K562 (cell line): ENCODE measurements at regions not wholly inside any gene's neighbourhood (a gene's known extent, or its start where the extent isn't known, plus 50 kb on each side); places are given as distances from the start of the nearest gene placed in this dataset.

ENCODE experiments used
- CHD1 ChIP-seq: fragments of 200-600 bp; sonication (generic); IDR thresholded peaks from one replicate; pipeline ENCODE4 v1.6.1; 2012; ENCODE audit warnings: mild to moderate bottlenecking, moderate library complexity, low read length, inconsistent platforms
- FOXK1 ChIP-seq: sonication (generic); formaldehyde crosslinking; IDR thresholded peaks from 2 replicates; pipeline ENCODE4 v1.8.0; 2022; ENCODE audit warnings: missing genetic modification reagents, mild to moderate bottlenecking, borderline replicate concordance
- HNRNPLL ChIP-seq: fragments of 200-400 bp; formaldehyde crosslinking; IDR thresholded peaks from 2 replicates; pipeline ENCODE4 v1.6.1; 2017; ENCODE audit warnings: low read length, low read depth, mild to moderate bottlenecking; ENCODE audit not compliant: poor library complexity, severe bottlenecking
- KDM5B ChIP-seq: fragments of 200-600 bp; sonication (generic); IDR thresholded peaks from 2 replicates; pipeline ENCODE4 v1.6.1; 2012; ENCODE audit warnings: low read depth, mild to moderate bottlenecking, moderate library complexity, low read length, control low read depth, inconsistent platforms; ENCODE audit not compliant: insufficient replicate concordance
- MAZ ChIP-seq, 2 experiments: fragments of 450-650 bp in 1 of 2; sonication (generic) in 1 of 2; formaldehyde crosslinking; IDR thresholded peaks in 1 of 2; conservative IDR thresholded peaks in 1 of 2; 2 replicates each; pipeline versions ENCODE4 v1.4.0 to v1.5.0; 2020; ENCODE audit warnings: mild to moderate bottlenecking in 1 of 2, missing genetic modification reagents in 1 of 2
- RBFOX2 ChIP-seq: fragments of 200-400 bp; formaldehyde crosslinking; IDR thresholded peaks from 2 replicates; pipeline ENCODE4 v1.6.1; 2017; ENCODE audit warnings: low read depth, mild to moderate bottlenecking, low read length, moderate library complexity
- ZNF507 ChIP-seq: conservative IDR thresholded peaks from 2 replicates; pipeline ENCODE4 v1.6.1; 2017; ENCODE audit warnings: missing genetic modification characterization, missing compliant biosample characterization
- ZNF76 ChIP-seq: fragments of 250-450 bp; sonication (Bioruptor Pico); IDR thresholded peaks from 2 replicates; pipeline ENCODE4 v1.4.0; 2020; ENCODE audit warnings: mild to moderate bottlenecking, moderate library complexity, borderline replicate concordance
- TF ChIP-seq, protein P1 (sequence below), 2 experiments: fragments of 450-650 bp; formaldehyde crosslinking in 1 of 2; IDR thresholded peaks; 2 replicates each; pipeline versions ENCODE4 v1.4.0 to v1.6.1; 2014 to 2020; ENCODE audit warnings: mild to moderate bottlenecking in 2 of 2, borderline replicate concordance in 1 of 2, low read depth in 1 of 2
- TF ChIP-seq, protein P2 (sequence below): sonication (generic); formaldehyde crosslinking; IDR thresholded peaks from 2 replicates; pipeline ENCODE4 v1.9.0; 2022; ENCODE audit warnings: mild to moderate bottlenecking, missing genetic modification reagents

GRCh38 chr11:116276051-116277044 lies 496.4 kb downstream of the BUD13 start (continued):
- peak; percentile 48 to 59; a peak in 3 of 4 replicates for TF ChIP-seq MAZ (CRISPR knock-in tag; conservative IDR thresholded peaks at IDR 0.05 in 1 of 2, IDR thresholded peaks at IDR 0.05 in 1 of 2)
- TF ChIP-seq KDM5B: no peak
- TF ChIP-seq HNRNPLL: no peak
- no peak for TF ChIP-seq ZNF507 (tag)
- TF ChIP-seq CHD1: no peak
- TF ChIP-seq, protein P1, sequence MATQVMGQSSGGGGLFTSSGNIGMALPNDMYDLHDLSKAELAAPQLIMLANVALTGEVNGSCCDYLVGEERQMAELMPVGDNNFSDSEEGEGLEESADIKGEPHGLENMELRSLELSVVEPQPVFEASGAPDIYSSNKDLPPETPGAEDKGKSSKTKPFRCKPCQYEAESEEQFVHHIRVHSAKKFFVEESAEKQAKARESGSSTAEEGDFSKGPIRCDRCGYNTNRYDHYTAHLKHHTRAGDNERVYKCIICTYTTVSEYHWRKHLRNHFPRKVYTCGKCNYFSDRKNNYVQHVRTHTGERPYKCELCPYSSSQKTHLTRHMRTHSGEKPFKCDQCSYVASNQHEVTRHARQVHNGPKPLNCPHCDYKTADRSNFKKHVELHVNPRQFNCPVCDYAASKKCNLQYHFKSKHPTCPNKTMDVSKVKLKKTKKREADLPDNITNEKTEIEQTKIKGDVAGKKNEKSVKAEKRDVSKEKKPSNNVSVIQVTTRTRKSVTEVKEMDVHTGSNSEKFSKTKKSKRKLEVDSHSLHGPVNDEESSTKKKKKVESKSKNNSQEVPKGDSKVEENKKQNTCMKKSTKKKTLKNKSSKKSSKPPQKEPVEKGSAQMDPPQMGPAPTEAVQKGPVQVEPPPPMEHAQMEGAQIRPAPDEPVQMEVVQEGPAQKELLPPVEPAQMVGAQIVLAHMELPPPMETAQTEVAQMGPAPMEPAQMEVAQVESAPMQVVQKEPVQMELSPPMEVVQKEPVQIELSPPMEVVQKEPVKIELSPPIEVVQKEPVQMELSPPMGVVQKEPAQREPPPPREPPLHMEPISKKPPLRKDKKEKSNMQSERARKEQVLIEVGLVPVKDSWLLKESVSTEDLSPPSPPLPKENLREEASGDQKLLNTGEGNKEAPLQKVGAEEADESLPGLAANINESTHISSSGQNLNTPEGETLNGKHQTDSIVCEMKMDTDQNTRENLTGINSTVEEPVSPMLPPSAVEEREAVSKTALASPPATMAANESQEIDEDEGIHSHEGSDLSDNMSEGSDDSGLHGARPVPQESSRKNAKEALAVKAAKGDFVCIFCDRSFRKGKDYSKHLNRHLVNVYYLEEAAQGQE (IDR thresholded peaks at IDR 0.05; ENCODE audit: borderline replicate concordance): peak; percentile 71; the same call in 1 of the 2 replicates
- TF ChIP-seq, protein P1 (CRISPR knock-in tag; IDR thresholded peaks at IDR 0.05; ENCODE audit: low read depth): no peak
- TF ChIP-seq FOXK1: no peak
- no peak for TF ChIP-seq ZNF76 (CRISPR knock-in tag)
- TF ChIP-seq, protein P2, sequence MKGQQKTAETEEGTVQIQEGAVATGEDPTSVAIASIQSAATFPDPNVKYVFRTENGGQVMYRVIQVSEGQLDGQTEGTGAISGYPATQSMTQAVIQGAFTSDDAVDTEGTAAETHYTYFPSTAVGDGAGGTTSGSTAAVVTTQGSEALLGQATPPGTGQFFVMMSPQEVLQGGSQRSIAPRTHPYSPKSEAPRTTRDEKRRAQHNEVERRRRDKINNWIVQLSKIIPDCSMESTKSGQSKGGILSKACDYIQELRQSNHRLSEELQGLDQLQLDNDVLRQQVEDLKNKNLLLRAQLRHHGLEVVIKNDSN (CRISPR knock-in tag): no peak
- TF ChIP-seq RBFOX2: no peak
